T-cell (primary cell): ENCODE measurements at regions not wholly inside any gene's neighbourhood (a gene's known extent, or its start where the extent isn't known, plus 50 kb on each side); places are given as distances from the start of the nearest gene placed in this dataset.
"Not testable (repeated sequence)": the region's sequence is repeated elsewhere in the genome, so short reads cannot be mapped to it uniquely, and the experiment has no call there.

ENCODE experiments used
- ATAC-seq, 4 experiments: fragments of 200-7000 bp in 3 of 4; fragments of 150-1000 bp in 1 of 4; cut with Tn5 transposase; replicated peaks in 1 of 4; 1 replicate in 3 of 4; 2 replicates in 1 of 4; pipeline ENCODE4 v1.10.0; 2021; ENCODE audit warnings: moderate library complexity in 3 of 4, mild to moderate bottlenecking in 2 of 4, moderate number of reproducible peaks in 1 of 4
- CTCF ChIA-PET, 2 donors: fragments of 300-600 bp; sonication (Branson Sonifier 250); formaldehyde crosslinking; loops; one replicate each; lab custom pipeline; 2022; ENCODE audit warnings: antibody characterized with exemption in 2 of 2; lab: Charles Lee
- POLR2A ChIA-PET, 2 donors: fragments of 300-600 bp; sonication (Branson Sonifier 250); formaldehyde crosslinking; loops; one replicate each; lab custom pipeline; 2022; ENCODE audit warnings: antibody characterized with exemption in 2 of 2; lab: Charles Lee
- DNase-seq, 35 experiments: peaks; one replicate each; pipeline versions ENCODE4 v3.0.0 to v3.0.0-alpha.2; 2013 to 2023
- H3K27ac ChIP-seq: one replicate; pipeline ENCODE4 v1.5.1; 2013; ENCODE audit warnings: low read length
- H3K27me3 ChIP-seq, 2 experiments: replicated peaks in 1 of 2; 1 replicate in 1 of 2; 2 replicates in 1 of 2; pipeline versions ENCODE4 v1.6.1 to v1.7.0; 2013; ENCODE audit warnings: low read length in 1 of 2, mixed read lengths in 1 of 2; ENCODE audit not compliant: control insufficient read depth in 2 of 2, insufficient read depth in 2 of 2; ENCODE audit errors: extremely low read depth in 1 of 2
- H3K36me3 ChIP-seq, 2 donors: 1 replicate in 1 of 2; 2 replicates in 1 of 2; pipeline versions ENCODE4 v1.6.1 to v1.7.0; 2013; ENCODE audit warnings: low read length in 1 of 2; ENCODE audit not compliant: control insufficient read depth in 2 of 2, insufficient read depth in 1 of 2; ENCODE audit errors: extremely low read depth in 1 of 2
- H3K4me1 ChIP-seq, 2 experiments: 1 replicate in 1 of 2; 2 replicates in 1 of 2; pipeline versions ENCODE4 v1.6.1 to v1.7.0; 2013; ENCODE audit warnings: low read length in 2 of 2, mixed read lengths in 1 of 2; ENCODE audit not compliant: insufficient read depth in 2 of 2, control insufficient read depth in 1 of 2; ENCODE audit errors: extremely low read depth in 1 of 2
- H3K4me3 ChIP-seq, 2 donors: 1 replicate in 1 of 2; 2 replicates in 1 of 2; pipeline versions ENCODE4 v1.5.1 to v1.7.0; 2013; ENCODE audit warnings: mild to moderate bottlenecking in 2 of 2, low read length in 1 of 2, moderate library complexity in 1 of 2; ENCODE audit not compliant: control insufficient read depth in 1 of 2; ENCODE audit errors: extremely low read depth in 1 of 2
- H3K9me3 ChIP-seq: 2 replicates; pipeline ENCODE4 v1.7.0; 2013
- H3K27ac Mint-ChIP-seq, 2 donors: one replicate each; pipeline ENCODE4 v1.8.0; 2020 to 2021; ENCODE audit warnings: mild to moderate bottlenecking in 2 of 2, mixed read lengths in 2 of 2
- H3K27me3 Mint-ChIP-seq, 2 donors: one replicate each; pipeline ENCODE4 v1.8.0; 2021 to 2022; ENCODE audit warnings: mixed read lengths in 2 of 2
- H3K36me3 Mint-ChIP-seq: one replicate; pipeline ENCODE4 v1.8.0; 2021; ENCODE audit warnings: mixed read lengths
- H3K4me1 Mint-ChIP-seq, 3 donors: one replicate each; pipeline ENCODE4 v1.8.0; 2020 to 2022; ENCODE audit warnings: mixed read lengths in 3 of 3, mild to moderate bottlenecking in 1 of 3
- H3K4me3 Mint-ChIP-seq, 3 donors: one replicate each; pipeline ENCODE4 v1.8.0; 2020 to 2022; ENCODE audit warnings: mild to moderate bottlenecking in 3 of 3, mixed read lengths in 3 of 3, moderate library complexity in 3 of 3
- H3K9me3 Mint-ChIP-seq, 3 donors: one replicate each; pipeline ENCODE4 v1.8.0; 2020 to 2022; ENCODE audit warnings: mixed read lengths in 3 of 3
- WGBS: methylation state at CpG from one replicate; pipeline ENCODE4 v1.1.5; 2013; ENCODE audit warnings: missing lambda C conversion rate; ENCODE audit not compliant: insufficient coverage; 5-methylcytosine and 5-hydroxymethylcytosine counted together

DNA sequence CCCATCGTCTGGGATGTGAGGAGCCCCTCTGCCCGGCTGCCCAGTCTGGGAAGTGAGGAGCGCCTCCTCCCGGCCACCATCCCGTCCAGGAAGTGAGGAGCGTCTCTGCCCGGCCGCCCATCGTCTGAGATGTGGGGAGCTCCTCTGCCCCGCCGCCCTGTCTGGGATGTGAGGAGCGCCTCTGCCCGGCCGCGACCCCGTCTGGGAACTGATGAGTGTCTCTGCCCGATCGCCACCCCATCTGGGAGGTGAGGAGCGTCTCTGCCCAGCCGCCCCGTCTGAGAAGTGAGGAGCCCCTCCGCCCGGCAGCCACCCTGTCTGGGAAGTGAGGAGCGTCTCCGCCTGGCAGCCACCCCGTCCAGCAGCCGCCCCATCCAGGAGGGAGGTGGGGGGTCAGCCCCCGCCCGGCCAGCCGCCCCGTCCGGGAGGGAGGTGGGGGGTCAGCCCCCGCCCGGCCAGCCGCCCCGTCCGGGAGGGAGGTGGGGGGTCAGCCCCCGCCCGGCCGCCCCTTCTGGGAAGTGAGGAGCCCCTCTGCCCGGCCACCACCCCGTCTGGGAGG is 705.8 kb downstream of the DTWD2 start:
- H3K36me3 Mint-ChIP-seq, H3K27me3 ChIP-seq, POLR2A ChIA-PET, ATAC-seq, H3K27ac Mint-ChIP-seq, H3K4me1 ChIP-seq, H3K9me3 ChIP-seq, H3K4me1 Mint-ChIP-seq, H3K36me3 ChIP-seq, DNase-seq, H3K27me3 Mint-ChIP-seq, H3K27ac ChIP-seq, CTCF ChIA-PET, H3K4me3 Mint-ChIP-seq, H3K4me3 ChIP-seq: not testable (repeated sequence)
- peaks cover 8 to 22% (median 10%) of the 10 kb centered on the region in 3 donors for H3K9me3 Mint-ChIP-seq
- WGBS: 94% methylated on average over 24 of the region's 42 CpGs

DNA sequence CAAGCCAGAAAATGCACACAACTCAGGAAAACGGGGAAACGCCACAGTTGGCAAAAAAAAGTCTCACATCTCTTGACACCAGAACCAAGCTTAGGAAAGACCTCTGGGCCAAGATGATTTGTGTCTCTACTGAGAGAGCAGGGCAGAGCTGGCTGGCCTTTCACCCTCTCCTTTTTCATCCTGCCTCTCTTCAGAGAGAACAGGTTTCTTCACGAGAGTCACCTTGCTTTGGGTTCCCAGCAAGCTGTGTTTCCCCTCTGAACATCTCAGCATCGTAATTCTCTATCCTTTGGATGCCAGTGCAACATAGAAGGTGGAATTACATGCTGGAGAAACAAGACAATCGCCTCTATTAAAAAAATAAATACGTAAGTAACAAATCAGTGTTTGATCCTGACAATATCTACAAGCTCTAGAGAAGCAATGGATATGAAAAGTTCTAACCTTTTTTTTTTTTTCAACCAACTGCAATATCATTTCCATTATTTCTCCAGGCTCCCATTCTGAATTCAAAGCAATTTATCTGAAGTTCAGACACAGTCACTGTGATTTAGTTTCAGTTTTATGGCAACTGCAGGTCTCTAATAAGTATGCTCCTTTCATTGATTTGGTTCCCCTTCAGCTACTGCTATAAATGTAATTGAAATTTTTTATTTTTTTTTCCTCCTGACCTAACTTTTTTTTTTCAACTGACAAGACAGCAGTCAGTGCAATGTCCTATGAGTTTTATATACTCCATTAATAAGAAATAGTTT is 708.6 kb downstream of the DTWD2 start:
- Histone ChIP-seq H3K27ac (no peak overlapping the region), H3K27me3 (no peaks in the 10 kb centered on the region), H3K36me3 (no peaks in the 10 kb centered on the region), H3K9me3 (no peaks in the 10 kb centered on the region), H3K4me1 (no peaks in the 10 kb centered on the region), H3K4me3 (no peak overlapping the region)
- no peaks in the 10 kb centered on the region for H3K4me1 Mint-ChIP-seq
- no peaks in the 10 kb centered on the region for H3K36me3 Mint-ChIP-seq
- CTCF ChIA-PET: no interaction called here
- POLR2A ChIA-PET: no interaction called here
- ATAC-seq (no peak), DNase-seq (no peak)
- WGBS: 70% methylated on average over 4 of the region's 6 CpGs
- no peak overlapping the region for H3K27ac Mint-ChIP-seq
- peaks cover 8 to 27% (median 10%) of the 10 kb centered on the region in 3 donors for H3K9me3 Mint-ChIP-seq
- H3K27me3 Mint-ChIP-seq: no peaks in the 10 kb centered on the region
- H3K4me3 Mint-ChIP-seq: no peak overlapping the region

DNA sequence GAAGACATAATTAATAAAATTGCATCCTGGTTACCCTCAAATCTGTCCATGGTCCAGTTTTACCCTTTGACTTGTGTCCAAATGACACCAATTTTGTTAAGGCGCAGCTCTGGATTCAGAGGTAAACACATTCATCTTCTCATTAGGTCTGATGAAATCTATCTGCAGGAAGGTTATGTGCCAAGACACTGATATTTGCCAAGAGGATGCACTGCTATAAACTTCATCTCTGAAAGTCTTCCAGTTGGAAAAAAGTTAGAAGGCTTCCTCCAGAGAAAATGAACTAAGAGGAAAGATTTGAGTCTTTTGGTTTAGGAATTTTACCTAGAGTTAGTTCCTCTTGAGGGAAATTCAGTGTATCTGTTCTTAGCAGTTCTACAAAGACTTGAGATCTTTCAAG is 717.8 kb downstream of the DTWD2 start:
- POLR2A ChIA-PET: no interaction called here
- no peaks in the 10 kb centered on the region for H3K4me1 Mint-ChIP-seq

DNA sequence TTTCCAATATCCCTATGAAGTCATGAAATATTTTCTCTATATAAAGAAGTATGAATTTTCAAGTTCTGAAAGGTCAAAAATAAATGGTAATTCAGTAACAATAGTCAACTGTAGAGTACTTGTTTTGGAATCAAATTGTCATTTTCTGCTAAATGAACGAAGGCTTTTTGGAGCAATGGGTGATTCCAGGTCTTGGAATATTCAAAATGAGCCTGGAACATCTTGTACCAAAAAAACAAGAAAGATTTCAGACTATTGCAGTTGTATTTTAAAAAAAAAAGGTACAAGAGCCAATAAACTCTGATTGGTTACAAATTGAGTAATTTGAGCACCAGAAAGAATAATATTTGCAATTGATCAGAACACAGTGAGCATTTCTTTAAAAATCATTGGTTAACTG is 730.1 kb downstream of the DTWD2 start:
- 43% methylated on average over 1 of the region's 1 CpG for WGBS
- CTCF ChIA-PET: no interaction called here

More for the DNA sequence above, 717.8 kb downstream of the DTWD2 start:
- Mint-ChIP-seq H3K36me3 (no peaks in the 10 kb centered on the region), H3K27ac (no peak overlapping the region), H3K4me3 (no peak overlapping the region), H3K9me3 (peaks cover 5 to 24% (median 11%) of the 10 kb centered on the region in 3 donors), H3K27me3 (no peaks in the 10 kb centered on the region)
- Histone ChIP-seq H3K4me1 (no peaks in the 10 kb centered on the region), H3K27ac (no peak overlapping the region), H3K9me3 (no peaks in the 10 kb centered on the region), H3K27me3 (no peaks in the 10 kb centered on the region), H3K4me3 (no peak overlapping the region), H3K36me3 (no peaks in the 10 kb centered on the region)
- CTCF ChIA-PET: no interaction called here
- no CpG with 5 or more reads among the region's 1 CpG for WGBS
- ATAC-seq: no peak
- DNase-seq: no peak

DNA sequence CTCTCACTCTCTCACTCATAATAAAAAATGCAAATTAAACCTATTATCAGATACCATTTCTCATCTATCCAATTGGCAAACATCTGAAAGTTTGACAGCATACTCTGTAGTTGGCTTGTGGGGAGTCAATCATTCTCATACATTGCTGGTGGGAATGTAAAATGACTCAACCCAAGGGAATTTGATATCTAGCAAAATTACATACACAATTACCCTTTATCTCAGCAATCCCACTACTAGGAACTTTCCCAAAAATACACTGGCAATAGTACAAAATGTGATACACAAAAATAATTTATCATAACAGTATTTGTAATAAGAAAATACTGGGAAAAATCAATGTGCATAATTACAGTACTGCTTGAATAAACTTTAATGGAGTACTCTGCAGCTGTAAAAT is 731.3 kb downstream of the DTWD2 start:
- H3K9me3 Mint-ChIP-seq: peaks cover 4 to 11% (median 10%) of the 10 kb centered on the region in 3 donors
- ATAC-seq: no peak
- no peaks in the 10 kb centered on the region for H3K9me3 ChIP-seq
- no peaks in the 10 kb centered on the region for H3K27me3 Mint-ChIP-seq
- H3K4me1 ChIP-seq: no peaks in the 10 kb centered on the region
- no peaks in the 10 kb centered on the region for H3K36me3 ChIP-seq
- no peak overlapping the region for H3K4me3 Mint-ChIP-seq
- POLR2A ChIA-PET: no interaction called here
- CTCF ChIA-PET: no interaction called here
- no peak for DNase-seq
- H3K27me3 ChIP-seq: no peaks in the 10 kb centered on the region
- no peak overlapping the region for H3K27ac Mint-ChIP-seq
- no peak overlapping the region for H3K4me3 ChIP-seq
- H3K27ac ChIP-seq: no peak overlapping the region
- no peaks in the 10 kb centered on the region for H3K4me1 Mint-ChIP-seq
- no peaks in the 10 kb centered on the region for H3K36me3 Mint-ChIP-seq

More for the DNA sequence above, 730.1 kb downstream of the DTWD2 start:
- no peaks in the 10 kb centered on the region for H3K4me1 ChIP-seq
- Mint-ChIP-seq H3K4me1 (no peaks in the 10 kb centered on the region), H3K9me3 (peaks cover 9 to 14% (median 13%) of the 10 kb centered on the region in 3 donors), H3K36me3 (no peaks in the 10 kb centered on the region), H3K4me3 (no peak overlapping the region), H3K27ac (no peak overlapping the region), H3K27me3 (no peaks in the 10 kb centered on the region)
- ATAC-seq (no peak), DNase-seq (no peak)
- POLR2A ChIA-PET: no interaction called here
- no peaks in the 10 kb centered on the region for H3K27me3 ChIP-seq
- no peak overlapping the region for H3K27ac ChIP-seq
- H3K9me3 ChIP-seq: no peaks in the 10 kb centered on the region
- no peak overlapping the region for H3K4me3 ChIP-seq
- no peaks in the 10 kb centered on the region for H3K36me3 ChIP-seq

DNA sequence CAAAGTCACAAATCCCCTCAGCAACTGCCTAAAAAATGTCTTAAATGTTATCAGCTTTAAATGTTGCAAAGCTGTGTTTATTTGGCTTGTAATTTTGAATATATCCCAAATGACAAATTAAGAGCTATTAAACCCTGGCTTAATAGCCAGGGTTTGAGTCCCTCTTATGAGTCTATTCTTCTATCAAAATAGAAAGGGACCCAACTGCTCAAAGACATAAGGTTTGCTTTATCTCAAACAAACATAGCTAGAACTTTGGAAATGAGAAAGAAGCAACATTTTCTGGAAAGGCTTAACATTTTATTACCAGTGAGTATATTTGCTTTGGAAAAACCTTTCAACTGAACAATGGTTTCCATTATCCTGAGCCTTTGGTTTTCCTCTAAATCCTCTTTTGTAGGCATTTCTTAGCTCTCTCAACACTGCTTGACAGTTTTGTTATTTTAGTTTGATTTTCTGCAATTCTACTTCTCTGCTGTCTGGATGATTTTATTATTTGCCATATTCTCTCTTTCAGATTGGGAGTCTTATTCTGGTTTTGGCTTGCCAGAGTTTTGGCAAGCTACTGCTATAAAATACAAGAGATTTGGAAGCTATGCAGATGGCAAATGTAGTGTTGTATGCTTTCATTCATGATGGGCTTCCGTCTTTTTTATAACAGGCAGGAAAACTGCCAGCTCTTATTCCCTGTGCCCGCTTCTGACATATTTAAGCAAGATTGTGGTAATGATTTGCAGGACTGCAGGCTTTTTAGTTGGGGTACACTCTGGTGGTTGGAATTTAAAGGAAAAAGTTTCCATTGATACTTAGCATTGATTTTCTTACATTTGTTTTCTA is 734.9 kb downstream of the DTWD2 start:
- POLR2A ChIA-PET: interaction anchor here in 1 of 2 donors (0.7 kb wide), 1 partner anchor 31 kb away, joined by 3 read pairs; no protein-coding TSS in a partner anchor
- H3K27ac ChIP-seq: no peak overlapping the region
- H3K36me3 ChIP-seq: no peaks in the 10 kb centered on the region
- WGBS: 72% methylated on average over 2 of the region's 2 CpGs
- ATAC-seq (no peak), DNase-seq (no peak)
- H3K27ac Mint-ChIP-seq: no peak overlapping the region
- H3K4me3 Mint-ChIP-seq: no peak overlapping the region
- H3K9me3 Mint-ChIP-seq: peaks cover 11 to 30% (median 22%) of the 10 kb centered on the region in 3 donors
- H3K4me1 ChIP-seq: no peaks in the 10 kb centered on the region
- no peaks in the 10 kb centered on the region for H3K36me3 Mint-ChIP-seq
- no peaks in the 10 kb centered on the region for H3K27me3 Mint-ChIP-seq
- H3K9me3 ChIP-seq: no peaks in the 10 kb centered on the region
- no peaks in the 10 kb centered on the region for H3K4me1 Mint-ChIP-seq
- no peak overlapping the region for H3K4me3 ChIP-seq
- CTCF ChIA-PET: no interaction called here
- no peaks in the 10 kb centered on the region for H3K27me3 ChIP-seq
